ENCODE measurements at regions not wholly inside any gene's neighbourhood (a gene's known extent, or its start where the extent isn't known, plus 50 kb on each side); places are given as distances from the start of the nearest gene placed in this dataset.

GRCh38 chr13:83722443-83722842 lies 159.8 kb downstream of the SLITRK1 start:
- DNase-seq (ENCODE audit: low spot score) = no peak
- Histone ChIP-seq H3K9me3 (no peaks in the 10 kb centered on the region), H3K4me3 (no peak overlapping the region), H3K4me1 (replicated peaks) (no peaks in the 10 kb centered on the region), H3K27ac (no peak overlapping the region), H3K36me3 (no peaks in the 10 kb centered on the region), H3K27me3 (replicated peaks; ENCODE audit: insufficient read depth) (no peaks in the 10 kb centered on the region)
- intact Hi-C loops (cut with DNase I) = no loop called here
- TF ChIP-seq POLR2A (IDR thresholded peaks at IDR 0.05) (no peak), POLR2AphosphoS5 (IDR thresholded peaks at IDR 0.05) (no peak), CTCF (IDR thresholded peaks at IDR 0.05) (no peak)
- WGBS = 65% methylated on average over 2 of the region's 2 CpGs

GRCh38 chr13:83716121-83716520 lies 166.2 kb downstream of the SLITRK1 start:
- TF ChIP-seq POLR2AphosphoS5 (IDR thresholded peaks at IDR 0.05) (no peak), POLR2A (IDR thresholded peaks at IDR 0.05) (no peak), CTCF (IDR thresholded peaks at IDR 0.05) (no peak)
- H3K27me3 ChIP-seq (replicated peaks; ENCODE audit: insufficient read depth) = no peaks in the 10 kb centered on the region
- intact Hi-C loops (cut with DNase I) = no loop called here

GRCh38 chr13:83714236-83714635 lies 168.0 kb downstream of the SLITRK1 start:
- intact Hi-C loops (cut with DNase I) = no loop called here
- Histone ChIP-seq H3K4me1 (replicated peaks) (no peaks in the 10 kb centered on the region), H3K27ac (no peak overlapping the region), H3K4me3 (no peak overlapping the region), H3K36me3 (no peaks in the 10 kb centered on the region), H3K27me3 (replicated peaks; ENCODE audit: insufficient read depth) (no peaks in the 10 kb centered on the region), H3K9me3 (no peaks in the 10 kb centered on the region)
- no peak for DNase-seq (ENCODE audit: low spot score)
- TF ChIP-seq CTCF (IDR thresholded peaks at IDR 0.05) = no peak
- TF ChIP-seq POLR2A (IDR thresholded peaks at IDR 0.05) = no peak
- no peak for TF ChIP-seq POLR2AphosphoS5 (IDR thresholded peaks at IDR 0.05)
- 86% methylated on average over 1 of the region's 1 CpG for WGBS

More at GRCh38 chr13:83716121-83716520, 166.2 kb downstream of the SLITRK1 start:
- Histone ChIP-seq H3K4me3 (no peak overlapping the region), H3K27ac (no peak overlapping the region), H3K4me1 (replicated peaks) (no peaks in the 10 kb centered on the region), H3K36me3 (no peaks in the 10 kb centered on the region), H3K9me3 (no peaks in the 10 kb centered on the region)
- WGBS = 97% methylated on average over 6 of the region's 6 CpGs
- DNase-seq (ENCODE audit: low spot score) = no peak

DNA sequence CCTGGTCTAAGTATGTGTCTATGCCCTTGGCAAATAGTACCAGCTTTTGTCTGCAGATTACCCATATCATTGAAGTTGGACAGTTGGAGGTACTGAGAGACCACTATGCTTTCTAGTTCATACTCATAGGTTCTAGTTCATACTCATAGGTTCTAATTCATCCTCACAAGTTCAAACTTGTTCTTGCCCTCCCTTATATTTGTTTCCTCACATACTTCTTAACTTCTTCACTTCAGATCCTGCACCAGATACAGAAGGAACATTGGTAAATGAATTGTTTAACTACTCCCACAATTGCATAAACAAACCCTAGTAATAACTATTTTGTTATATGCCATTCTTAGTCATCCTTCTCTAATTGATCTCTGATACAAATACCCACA lies 172.2 kb downstream of the SLITRK1 start:
- no peaks in the 10 kb centered on the region for H3K36me3 ChIP-seq
- H3K4me1 ChIP-seq (replicated peaks) = no peaks in the 10 kb centered on the region
- H3K27ac ChIP-seq = no peak overlapping the region
- TF ChIP-seq CTCF (IDR thresholded peaks at IDR 0.05) (no peak), POLR2AphosphoS5 (IDR thresholded peaks at IDR 0.05) (no peak)
- intact Hi-C loops (cut with DNase I) = no loop called here
- H3K9me3 ChIP-seq = no peaks in the 10 kb centered on the region
- no peak overlapping the region for H3K4me3 ChIP-seq
- no peaks in the 10 kb centered on the region for H3K27me3 ChIP-seq (replicated peaks; ENCODE audit: insufficient read depth)
- DNase-seq (ENCODE audit: low spot score) = no peak

DNA sequence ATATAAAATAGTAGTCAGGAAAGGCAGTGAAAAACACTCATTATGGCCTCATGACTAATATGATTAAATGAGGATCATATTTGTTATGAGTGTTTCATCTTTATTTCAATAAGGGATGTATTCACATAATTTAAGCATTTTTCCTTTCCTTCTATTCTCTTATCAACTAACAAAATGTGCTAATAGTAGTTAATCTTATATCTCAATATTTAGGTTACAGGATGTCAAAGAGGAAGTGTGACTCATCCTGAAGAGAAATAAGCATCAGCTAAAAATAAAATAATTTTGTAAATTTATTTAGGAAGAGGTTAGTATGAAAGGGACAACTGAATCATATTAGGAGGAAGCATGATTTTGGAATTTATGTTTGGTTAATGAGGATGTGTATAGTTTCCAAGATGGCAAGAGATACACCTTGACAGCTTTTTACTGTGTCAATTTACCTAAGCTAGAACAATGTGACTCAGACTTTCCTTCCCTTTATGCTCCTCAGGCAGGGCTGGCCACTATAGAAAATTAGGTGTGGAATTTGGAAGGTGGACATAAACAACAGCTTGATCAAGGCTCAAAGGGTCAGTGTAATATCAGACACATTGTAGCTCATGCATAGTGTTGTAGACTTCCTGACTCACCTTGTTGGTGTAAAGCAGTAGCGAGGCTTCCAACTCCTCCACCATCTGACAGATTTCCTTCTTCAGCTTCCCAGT lies 172.7 kb downstream of the SLITRK1 start:
- no peaks in the 10 kb centered on the region for H3K27me3 ChIP-seq (replicated peaks; ENCODE audit: insufficient read depth)
- intact Hi-C loops (cut with DNase I) = no loop called here
- H3K4me3 ChIP-seq = no peak overlapping the region
- no peak overlapping the region for H3K27ac ChIP-seq
- TF ChIP-seq POLR2A (IDR thresholded peaks at IDR 0.05) = no peak
- no peak for TF ChIP-seq POLR2AphosphoS5 (IDR thresholded peaks at IDR 0.05)
- TF ChIP-seq CTCF (IDR thresholded peaks at IDR 0.05) = no peak
- no peaks in the 10 kb centered on the region for H3K4me1 ChIP-seq (replicated peaks)
- no peak for DNase-seq (ENCODE audit: low spot score)
- 93% methylated on average over 1 of the region's 1 CpG for WGBS
- H3K36me3 ChIP-seq = no peaks in the 10 kb centered on the region
- H3K9me3 ChIP-seq = no peaks in the 10 kb centered on the region
